ENCODE measurements at regions not wholly inside any gene's neighbourhood (a gene's known extent, or its start where the extent isn't known, plus 50 kb on each side); places are given as distances from the start of the nearest gene placed in this dataset.

DNA sequence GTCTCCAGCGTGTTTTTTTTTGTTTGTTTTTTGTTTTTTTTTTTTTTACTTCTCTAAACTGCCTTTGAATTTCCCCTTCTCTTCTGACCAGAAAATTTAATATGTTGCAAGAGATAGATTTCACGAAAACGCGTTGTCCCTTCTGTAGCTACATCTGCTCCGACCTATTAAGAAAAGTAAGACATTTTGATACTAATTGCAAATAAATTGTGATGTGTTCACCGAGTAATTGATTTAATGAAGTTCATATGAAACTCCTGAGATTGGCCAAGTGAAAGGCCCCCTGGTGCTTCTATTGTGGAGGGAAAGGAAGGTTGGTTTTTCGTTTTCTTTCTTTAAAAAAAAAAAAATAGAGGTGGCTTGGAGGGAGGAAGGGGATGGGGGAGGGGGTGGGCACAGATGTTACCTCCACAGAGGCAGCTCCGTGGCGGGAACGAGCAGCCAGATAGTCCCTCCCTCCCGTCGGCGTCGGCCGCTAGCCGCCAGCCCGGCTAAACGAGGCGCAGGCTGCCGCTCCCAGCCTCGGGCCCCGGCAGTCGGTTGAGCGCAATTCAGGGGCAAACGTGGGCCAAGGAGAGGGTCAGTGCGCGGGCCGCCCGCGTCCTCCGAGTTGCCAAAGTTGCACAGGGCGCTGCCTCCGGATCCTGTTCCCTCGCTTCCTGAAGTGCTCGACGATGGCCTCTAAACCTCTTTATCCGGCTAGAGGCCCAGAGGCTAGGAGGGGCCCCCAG, 139.1 kb upstream of the ZIC3 start:
- TF ChIP-seq CTCF (IDR thresholded peaks at IDR 0.05), result no peak
- TF ChIP-seq POLR2A (IDR thresholded peaks at IDR 0.05), result no peak
